GM18511 (cell line): ENCODE measurements at regions not wholly inside any gene's neighbourhood (a gene's known extent, or its start where the extent isn't known, plus 50 kb on each side); places are given as distances from the start of the nearest gene placed in this dataset.

Experiments
- ATAC-seq: cut with Tn5 transposase; IDR thresholded peaks from one replicate; pipeline ENCODE4 v1.9.1; 2021; ENCODE audit warnings: mild to moderate bottlenecking, moderate library complexity; ENCODE audit not compliant: unreplicated experiment

GRCh38 chr15:70198441-70199123, 100.9 kb upstream of the TLE3 start:
- no peak for ATAC-seq

- no peak for ATAC-seq
Measured at GRCh38 chr15:70197945-70198361, 100.2 kb upstream of the TLE3 start.

- ATAC-seq: no peak
Measured at GRCh38 chr15:70197318-70197944, 99.7 kb upstream of the TLE3 start.

GRCh38 chr15:70196372-70197316, 98.9 kb upstream of the TLE3 start:
- ATAC-seq: peak; percentile 85

GRCh38 chr15:70195587-70196305, 98.0 kb upstream of the TLE3 start:
- ATAC-seq: no peak

GRCh38 chr15:70195171-70195570, 97.5 kb upstream of the TLE3 start:
- ATAC-seq: no peak

- no peak for ATAC-seq
Measured at GRCh38 chr15:70194266-70194665, 96.5 kb upstream of the TLE3 start.

GRCh38 chr15:70193734-70194133, 96.0 kb upstream of the TLE3 start:
- ATAC-seq: no peak

GRCh38 chr15:70192490-70192889, 94.8 kb upstream of the TLE3 start:
- ATAC-seq: no peak

GRCh38 chr15:70192041-70192440, 94.3 kb upstream of the TLE3 start:
- no peak for ATAC-seq

- ATAC-seq: no peak
Measured at GRCh38 chr15:70190965-70191364, 93.2 kb upstream of the TLE3 start.

GRCh38 chr15:70189826-70190695, 92.3 kb upstream of the TLE3 start:
- ATAC-seq: no peak

GRCh38 chr15:70188286-70188685, 90.6 kb upstream of the TLE3 start:
- ATAC-seq: no peak

- no peak for ATAC-seq
Measured at GRCh38 chr15:70187331-70187730, 89.6 kb upstream of the TLE3 start.

GRCh38 chr15:70186152-70186551, 88.4 kb upstream of the TLE3 start:
- ATAC-seq: no peak

- no peak for ATAC-seq
Measured at GRCh38 chr15:70185251-70185711, 87.6 kb upstream of the TLE3 start.

GRCh38 chr15:70182858-70183695, 85.4 kb upstream of the TLE3 start:
- ATAC-seq: no peak

- ATAC-seq: no peak
Measured at GRCh38 chr15:70181626-70182255, 84.0 kb upstream of the TLE3 start.
